Eye (tissue), 1 donor: ENCODE measurements at regions not wholly inside any gene's neighbourhood (a gene's known extent, or its start where the extent isn't known, plus 50 kb on each side); places are given as distances from the start of the nearest gene placed in this dataset.

ENCODE experiments used
- DNase-seq: peaks from one replicate; pipeline ENCODE4 v3.0.0-alpha.2; 2015

DNA sequence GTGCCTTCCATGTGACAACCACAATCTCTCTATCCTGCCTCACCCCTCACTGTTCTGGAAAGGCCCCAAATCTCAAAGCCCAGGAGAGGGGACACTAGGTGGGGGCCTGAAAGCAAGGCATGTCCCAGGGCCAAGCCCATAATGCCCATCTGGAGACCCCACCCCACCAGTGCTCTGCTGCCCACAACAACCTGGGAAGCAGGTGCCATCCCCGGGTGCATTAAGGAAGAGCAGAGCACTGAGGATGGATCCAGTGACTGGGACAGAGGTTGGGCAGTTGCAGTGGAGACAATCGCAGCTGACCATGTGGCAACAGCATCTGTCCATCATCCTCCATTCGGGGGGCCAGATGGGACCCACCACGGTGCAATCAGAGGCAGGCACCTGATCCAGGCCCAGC is 106.2 kb upstream of the PRR20G start:
- DNase-seq: no peak

DNA sequence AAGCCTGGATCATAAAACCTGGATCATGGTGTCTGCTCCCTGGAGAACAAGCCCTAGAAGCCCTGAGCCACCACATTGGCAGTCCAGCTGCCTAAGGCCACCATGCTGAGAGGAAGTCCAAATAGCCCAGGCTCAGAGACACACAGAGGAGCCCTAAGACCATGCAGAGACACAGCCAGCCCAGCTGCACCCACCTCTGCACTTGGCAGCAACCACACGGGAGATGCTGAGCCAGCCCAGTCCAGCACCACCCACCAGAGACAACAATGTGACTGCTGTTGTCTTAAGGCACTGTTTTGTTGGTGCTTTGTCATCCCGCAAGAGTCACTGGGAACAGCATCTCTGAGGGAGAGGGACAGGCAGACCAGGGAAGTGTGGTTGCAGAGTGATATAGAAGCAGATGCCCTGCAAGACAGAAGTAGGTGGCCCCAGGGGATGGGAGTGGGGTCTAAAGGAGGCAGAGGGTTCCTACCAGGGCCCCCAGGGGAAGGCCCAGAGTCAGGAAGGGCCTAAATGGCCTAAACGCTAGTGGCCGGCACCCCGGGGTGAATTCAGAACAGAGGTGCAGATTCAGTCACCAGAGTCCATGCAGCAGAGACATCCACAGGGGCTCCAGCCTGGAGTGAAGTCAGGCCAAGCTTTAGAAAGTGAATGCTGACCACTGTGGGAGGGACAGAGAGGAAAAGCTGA is 105.4 kb upstream of the PRR20G start:
- no peak for DNase-seq

DNA sequence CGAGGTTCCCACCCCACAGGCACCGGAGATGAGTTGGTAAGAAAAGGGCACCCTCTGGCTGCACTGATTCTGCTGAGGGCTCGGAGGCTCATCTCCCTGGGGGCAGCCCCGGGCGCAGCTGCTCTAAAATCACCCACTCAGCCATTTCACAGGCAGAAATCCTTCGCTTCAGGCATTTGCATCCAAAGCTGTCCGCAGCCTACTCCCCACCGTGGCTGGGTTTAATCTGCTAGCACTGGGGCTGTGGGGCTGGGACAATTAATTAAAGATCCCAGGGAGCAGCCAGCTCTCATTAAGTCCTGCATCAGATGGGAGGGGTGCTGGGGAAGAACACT is 104.3 kb upstream of the PRR20G start:
- peak; percentile 78 for DNase-seq

DNA sequence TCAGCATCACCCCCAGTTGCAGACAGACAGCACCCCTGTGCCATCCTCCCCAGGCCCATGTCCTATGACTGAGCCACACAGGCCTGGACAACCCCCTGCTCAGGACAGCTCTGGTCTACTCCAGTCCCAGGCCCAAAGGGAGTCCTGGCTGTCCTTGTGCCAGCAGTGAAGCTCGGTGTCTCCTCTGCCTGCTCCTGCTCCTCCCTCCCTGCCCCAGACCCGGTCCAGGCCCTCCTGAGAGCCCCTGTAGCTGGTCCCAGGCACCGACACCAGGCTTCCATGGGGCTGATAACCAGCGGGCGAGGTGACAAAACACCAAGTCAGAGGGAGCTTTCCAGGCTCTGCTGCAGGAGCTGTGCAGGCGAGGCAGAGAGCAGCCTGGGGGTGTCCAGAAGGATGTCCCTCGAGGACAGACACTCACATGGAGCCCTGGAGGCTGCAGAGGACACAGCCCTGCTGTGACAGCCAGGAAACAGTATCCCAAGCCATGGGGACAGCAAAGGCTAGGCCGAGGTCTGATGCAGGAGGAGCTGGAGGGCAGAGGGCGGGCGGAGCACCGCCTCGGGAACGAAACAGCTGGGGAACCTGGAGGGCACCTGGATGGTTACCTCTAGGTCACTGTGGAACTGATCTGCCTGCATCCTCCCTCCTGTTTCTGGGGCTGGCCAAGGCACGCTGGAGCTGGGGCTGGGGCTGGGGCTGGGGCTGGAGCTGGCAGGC is 103.8 kb upstream of the PRR20G start:
- no peak for DNase-seq

DNA sequence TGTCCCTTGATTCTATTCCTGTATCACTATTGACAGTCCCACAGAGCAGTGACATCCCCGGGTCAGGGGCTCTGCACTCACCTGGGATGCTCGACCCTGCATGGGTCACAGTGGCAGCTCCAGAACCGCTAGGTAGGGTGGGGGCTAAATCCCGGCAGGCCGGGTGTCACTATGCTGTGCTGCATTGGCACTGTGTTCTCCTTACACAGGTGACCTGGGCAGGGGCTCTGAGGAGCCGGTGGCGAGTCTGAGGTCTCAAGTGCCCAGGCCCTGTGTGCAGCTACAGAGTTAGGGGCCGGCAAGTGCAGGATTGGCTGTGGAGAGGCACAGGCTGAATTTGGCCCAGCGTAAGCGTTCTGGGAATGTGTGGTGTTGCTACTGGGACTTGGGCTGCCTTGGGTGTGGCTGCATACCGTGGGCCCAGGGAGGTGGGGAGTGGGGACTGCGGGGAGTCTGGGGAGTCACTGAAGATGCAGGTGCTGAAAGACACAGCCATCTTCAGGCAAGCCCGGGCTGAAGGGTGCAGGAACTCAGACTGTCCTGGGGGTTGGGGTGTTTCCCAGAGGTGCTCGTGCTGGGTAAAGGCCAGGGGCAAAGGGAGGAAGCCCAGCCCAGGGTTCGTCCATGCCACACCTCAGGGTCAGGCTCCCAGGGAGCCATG is 102.6 kb upstream of the PRR20G start:
- no peak for DNase-seq

DNA sequence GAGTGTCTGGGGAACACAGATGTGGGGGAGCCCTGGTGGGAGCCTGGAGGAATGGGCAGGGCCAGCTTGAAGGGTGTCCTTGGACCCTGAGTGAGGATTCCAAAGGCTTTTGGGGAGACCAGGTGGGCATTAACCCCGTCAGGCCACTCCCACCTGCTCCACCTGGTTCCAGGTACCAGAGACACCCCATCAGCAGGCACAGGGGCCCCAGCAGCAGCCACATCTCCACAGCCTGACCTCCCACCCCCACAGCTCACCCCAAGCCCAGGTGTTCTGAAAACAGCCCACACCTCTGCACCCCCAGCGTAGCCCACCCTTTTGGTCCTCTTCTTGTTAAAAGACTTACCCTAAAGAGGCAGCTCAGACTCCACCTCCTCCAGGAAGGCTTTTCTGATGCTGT is 102.1 kb upstream of the PRR20G start:
- DNase-seq: no peak

DNA sequence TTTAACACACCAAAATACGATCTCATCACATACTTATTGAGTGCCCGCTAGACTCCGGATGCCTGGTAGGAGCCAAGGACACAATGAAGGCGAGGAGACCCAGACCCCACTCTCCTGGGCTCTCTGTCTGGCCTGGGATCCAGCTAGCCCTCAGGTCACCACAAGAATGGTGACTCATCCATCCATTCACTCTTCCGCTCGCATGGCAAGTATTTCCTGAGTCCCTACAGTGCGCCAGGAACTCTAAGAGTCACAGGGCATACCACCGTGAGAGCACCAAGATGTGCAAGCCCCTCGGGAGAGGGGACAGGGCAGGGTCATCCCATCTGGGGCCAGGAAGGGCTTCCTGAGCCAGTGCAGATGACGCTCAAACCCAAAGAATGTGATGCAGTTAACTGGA is 101.6 kb upstream of the PRR20G start:
- DNase-seq: no peak

DNA sequence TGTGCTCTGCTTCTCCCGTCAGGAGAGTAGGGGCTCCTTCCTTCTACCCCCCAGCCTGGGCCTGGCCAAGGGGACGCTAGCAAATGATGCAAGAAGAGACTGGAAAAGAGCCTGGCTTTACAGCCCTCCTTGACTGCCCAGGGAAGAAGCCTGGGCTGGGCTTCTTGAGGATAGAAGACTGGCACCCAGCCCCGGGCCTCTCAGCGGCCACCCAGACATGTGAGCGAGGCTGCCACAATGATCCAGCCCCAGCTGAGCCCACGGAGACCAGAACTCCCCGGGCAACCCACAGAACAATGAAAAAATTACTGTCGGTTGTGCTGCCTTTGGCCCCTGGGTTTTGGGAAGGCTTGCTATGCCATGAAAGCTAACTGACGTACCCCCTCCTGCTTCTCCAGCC is 100.6 kb upstream of the PRR20G start:
- no peak for DNase-seq

DNA sequence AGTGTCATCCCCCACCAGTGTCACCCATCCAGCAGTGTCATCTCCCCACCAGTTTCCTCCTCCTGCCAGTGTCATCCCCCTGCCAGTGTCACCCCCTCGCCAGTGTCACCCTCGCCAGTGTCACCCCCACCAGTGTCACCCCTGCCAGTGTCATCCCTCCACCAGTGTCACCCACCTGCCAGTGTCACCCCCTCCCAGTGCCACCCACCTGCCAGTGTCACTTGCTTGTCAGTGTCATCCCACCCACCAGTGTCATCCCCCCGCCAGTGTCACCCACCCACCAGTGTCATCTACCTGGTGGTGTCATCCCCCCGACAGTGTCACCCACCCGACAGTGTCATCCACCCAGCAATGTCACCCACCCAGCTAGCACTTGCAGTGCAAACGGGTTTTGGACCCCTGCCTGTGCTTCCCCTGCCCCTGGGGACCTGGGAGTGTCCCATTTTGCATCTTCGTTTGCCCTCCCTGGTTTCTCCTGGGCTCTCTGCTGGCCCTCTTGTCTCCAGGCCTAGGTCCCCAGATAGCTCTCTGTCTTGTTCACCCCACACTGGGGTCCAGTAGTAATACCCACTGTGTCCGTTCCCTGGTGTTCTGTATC is 99.8 kb upstream of the PRR20G start:
- no peak for DNase-seq

DNA sequence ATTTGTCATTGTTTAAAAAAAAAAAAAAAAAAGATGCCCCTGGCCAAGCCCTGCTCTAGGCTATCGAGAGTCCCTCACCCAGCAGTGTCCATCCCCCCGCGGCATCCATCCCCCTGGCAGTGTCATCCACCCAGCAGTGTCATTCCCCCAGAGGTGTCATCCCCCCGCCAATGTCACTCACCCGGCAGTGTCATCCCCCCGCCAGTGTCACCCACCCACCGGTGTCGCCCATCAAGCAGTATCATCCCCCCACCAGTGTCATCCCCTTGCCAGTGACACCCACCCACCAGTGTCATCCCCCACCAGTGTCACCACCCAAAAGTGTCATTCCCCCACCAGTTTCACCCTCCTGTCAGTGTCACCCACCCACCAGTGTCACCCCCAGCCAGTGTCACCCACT is 99.3 kb upstream of the PRR20G start:
- DNase-seq: no peak

DNA sequence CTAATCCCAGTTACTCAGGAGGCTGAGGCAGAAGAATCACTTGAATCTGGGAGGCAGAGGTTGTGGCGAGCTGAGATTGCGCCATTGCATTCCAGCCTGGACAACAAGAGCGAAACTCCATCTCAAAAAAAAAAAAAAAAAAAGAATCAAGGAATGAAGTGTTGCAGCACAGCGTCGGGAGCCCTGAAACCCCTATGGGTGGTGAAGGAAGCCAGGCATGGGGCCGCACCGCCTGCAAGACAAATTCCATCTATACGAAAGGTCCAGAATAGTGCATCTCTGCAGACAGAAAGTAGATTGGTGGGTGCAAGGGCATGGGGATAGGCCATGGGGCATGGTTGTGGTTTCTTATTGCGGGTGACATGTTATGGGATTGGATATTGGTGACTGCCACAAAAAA is 98.6 kb upstream of the PRR20G start:
- DNase-seq: no peak

DNA sequence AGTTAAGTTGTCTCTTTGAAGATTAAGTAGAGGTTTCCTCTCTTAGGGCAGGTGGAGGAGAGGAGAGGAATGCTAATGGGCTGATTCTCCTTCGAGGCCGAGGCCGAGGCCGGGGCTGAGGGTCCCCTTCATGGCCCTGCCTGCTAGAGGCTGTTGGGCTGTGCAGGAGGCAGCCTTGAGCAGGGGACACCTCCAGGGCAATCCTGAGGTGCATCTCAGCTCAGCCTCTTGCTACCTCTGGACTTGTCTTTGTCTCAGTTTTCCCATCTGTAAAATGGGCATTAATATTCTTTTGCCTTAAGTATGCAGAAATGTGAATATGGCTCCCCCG is 97.7 kb upstream of the PRR20G start:
- no peak for DNase-seq

DNA sequence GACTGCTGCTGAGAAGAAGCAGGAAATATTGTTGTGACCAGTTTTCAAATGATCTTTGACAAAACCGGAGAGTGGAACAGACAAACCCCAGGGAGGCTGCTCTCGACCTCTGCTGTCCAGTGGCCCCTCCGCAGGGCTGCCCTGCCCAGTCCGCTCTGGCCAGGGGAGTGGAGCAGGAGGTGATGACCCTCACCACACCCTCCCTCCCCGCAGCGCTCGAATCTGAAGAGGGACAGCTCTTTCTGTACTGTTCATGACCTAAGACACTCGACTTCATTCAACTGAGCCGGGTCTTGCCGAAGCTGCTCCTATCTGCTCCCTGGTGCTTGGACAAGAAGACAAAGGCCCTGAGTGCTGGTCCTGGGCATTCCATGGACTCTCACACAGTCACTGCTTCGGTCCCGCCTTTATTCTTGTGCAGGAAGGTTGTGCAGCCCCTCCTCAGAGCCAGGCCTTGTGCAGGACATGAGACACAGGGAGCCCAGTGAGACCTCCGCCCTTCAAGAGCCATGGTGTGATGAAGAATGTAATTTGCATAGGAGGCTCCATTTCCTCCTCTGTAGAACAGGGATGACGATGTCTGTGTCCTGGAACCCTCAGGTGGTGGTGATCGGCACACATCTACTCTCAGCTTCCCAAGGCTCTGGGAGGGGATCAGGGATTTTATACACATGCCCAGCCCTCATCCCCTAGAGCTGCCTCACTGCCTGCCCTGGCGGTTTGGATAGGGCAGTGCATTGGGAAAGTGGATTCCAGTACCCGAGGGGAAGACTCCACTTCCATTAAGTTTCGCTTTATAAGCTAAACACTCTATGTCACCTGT is 97.1 kb upstream of the PRR20G start:
- no peak for DNase-seq

DNA sequence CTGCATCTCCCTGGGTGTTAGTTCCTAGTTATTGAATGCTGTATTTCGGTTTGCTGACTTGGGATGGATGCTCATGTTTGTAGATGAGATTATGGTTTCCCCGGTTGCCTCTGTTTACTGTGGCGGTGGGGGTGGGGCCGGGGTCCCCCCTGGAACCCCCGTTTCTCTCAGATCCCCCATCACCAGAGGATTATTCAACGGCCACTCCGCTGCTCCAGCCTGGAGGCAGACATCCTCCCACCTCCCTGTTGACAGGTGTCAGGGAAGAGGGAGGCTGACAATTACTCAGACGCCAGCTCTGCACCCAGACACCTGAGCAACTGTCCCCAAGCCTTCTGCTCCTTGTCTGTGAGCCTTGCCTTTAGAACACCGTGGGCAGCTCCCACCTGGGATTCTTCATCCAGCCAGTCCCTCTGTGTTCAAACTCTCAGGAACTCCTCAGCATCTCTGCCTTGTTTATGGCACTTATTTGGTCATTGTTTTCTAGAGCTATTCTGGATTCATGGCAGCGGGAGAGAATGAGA is 95.9 kb upstream of the PRR20G start:
- DNase-seq: no peak

DNA sequence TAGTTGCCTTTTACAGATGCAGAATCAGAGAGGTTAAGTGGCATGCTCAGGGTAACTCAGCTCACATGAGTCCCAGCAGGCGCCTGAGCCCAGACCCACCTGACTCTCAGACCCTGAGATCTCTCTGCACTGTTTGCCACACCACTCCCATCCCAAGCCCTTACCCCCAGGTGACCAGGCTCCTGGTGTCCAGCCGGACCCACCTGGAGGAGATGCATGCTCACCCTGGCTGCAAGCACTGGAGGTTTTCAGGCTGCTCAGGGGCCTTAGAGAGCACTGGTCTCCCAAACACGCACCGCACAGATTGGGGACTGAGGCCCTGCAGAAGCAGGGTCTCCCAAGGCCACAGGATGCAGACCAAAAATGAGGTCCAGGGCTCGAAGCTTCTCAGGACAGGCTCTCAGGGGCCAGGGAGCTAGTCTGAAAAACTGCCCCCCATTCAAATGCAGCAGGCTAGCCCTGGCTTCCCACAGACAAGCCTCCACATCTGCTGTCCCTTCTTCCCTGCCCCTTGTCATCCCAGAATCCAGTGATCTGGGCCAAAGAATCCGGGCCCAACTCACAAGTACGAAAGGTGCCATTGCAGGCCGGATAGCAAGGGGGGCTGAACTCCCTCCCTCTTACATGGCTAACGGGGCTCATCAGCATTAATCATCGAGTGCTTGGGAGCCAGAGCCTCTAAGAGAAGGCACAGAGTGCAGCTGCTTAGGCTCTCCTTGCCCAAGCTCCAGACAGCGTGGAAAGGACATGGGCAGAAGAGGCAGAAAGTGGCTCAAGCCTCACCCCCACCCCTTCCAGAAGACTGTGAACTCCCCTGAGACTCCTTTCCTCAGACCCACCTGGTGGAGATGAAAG is 90.2 kb upstream of the PRR20G start:
- no peak for DNase-seq

DNA sequence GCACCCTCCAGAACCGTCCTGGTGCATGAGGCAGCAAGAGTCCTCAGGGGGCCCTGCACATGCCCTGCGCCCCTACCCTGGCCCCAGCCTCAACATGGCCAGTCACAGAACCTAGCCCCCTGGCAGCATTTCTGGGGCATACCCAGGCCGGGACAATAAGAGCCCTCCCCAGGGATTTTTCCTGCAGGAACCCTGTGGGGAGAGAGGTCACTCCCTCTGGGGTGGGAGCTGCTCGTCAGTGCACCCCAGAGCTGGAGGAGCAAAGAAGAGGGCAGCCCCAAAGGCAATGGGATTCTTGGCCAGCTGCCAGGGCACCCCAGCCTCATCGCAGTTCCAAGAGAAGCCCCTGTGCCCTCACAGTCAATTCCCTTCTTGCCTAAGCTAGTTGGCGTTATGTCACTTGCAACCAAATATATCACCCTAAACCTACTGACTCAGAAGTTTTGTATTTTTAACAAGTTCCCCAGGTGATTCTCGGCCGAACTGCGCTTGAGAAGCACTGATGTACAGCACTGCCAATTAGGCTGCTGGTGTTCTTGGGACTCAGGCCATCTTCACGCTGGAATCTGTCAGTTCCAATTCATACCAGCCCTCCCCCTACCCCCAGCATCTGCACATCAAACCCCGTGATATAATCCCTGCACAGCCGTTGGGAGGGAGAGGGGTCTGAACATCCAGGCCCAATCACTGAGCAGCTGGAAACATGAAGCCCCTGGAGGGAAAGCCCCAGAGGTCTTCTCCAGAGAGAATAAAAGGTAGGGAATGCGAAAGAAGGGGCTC is 87.5 kb upstream of the PRR20G start:
- DNase-seq: peak; percentile 58

DNA sequence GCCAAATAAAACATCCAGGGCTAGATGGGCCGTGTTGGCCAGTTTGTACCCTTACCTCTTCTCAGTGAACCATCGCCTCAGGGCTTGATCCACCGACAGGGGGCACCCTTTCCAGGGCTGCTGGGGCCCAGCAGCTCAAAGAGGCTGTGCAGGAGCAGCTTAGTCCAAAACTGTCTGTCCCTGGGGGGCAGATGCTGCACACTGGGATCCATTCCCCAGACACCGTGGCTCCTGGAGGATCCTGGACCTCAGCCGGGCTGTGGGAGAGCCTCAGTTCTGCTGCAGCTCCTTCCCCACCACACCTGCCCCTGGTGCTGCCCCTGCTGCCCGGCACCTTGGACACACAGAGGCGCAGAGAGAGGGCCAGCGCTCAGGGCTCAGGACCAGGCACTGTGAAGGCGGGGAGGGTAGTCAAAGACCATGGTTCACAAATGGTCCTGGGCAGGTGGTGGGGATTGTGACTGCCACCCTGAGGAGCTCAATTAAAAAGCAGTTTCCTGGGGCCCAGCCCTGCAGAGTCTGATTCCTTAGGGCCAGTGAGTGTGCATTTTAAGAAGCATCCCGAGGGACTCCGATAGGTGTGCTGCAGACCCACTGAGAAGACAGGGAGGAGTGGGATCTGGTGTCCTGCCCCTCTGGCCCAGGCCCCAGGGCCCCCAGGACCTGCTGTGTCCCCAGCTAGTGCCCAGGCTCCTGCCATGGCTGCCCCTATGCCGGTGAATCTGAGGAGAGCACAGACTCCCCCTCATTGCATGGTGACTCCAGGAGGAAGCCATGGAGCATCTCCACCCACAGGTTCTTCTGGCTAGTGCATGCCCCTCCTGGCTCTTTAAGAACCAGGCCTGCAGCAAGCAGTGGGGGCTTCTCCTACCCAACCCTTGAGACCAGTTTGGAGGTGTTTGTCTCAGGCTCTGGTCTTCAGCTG is 86.5 kb upstream of the PRR20G start:
- DNase-seq: no peak

DNA sequence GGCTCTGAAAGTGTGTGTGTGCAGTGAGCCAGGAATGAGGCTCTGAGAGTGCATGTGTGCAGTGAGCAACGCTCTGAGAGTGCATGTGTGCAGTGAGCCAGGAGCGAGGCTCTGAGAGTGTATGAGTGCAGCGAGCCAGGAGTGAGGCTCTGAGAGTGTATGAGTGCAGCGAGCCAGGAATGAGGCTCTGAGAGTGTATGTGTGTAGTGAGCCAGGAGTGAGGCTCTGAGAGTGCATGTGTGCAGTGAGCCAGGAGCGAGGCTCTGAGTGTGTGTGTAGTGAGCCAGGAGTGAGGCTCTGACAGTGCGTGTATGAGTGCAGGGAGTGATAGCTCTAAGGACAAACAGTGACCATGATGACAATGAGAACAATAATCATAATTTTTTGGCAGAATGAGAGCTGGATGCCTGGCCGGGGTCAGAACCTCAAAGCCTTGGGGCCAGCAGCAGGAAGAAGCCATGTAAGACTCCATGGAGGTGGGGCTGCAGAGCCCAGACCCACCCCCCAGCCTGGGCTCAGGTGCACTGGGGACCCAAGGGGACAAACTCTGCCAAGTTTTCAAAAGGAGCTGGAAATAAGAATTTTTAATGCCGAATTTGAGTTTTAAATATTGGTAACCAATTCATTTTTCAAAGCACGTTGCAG is 85.7 kb upstream of the PRR20G start:
- DNase-seq: peak; percentile 70

DNA sequence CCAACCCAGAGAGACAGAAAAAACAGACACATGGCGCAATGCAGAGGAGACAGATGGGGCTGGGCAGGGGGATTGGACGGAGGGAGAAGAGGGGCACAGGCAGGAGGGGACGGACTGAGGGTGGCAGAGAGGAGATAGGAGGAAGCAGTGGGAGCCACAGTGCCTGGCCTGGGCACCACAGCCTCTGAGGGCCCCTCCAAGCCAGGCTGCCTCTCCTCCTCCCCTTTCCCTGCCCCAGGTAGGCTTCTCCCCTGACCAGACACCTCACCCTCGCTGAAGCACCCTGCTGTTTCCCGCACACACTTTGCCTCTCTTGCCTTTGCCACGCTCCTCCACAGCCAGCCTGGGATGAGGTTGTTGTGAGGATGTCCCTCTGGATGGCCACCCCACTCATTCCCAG is 84.0 kb upstream of the PRR20G start:
- DNase-seq: no peak

DNA sequence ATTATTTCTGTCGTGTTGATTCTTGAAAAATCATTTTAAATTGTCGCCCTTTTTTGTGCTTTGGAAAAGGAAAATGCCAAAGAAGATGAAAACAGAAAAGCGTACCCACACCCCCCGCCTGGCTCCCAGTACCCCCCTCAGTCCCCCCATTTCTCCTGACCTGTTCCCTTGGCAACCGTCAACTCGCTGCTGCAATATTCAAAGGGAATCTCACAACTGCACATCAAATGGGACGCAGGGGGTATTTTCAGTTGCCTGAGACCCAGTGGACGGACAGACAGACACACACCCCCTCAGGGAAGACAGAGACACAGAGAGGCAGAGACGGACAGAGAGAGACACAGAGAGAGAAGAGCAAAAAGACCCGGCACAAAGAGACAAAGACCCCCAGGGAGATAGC is 83.5 kb upstream of the PRR20G start:
- peak; percentile 42 for DNase-seq
